A673 (cell line): ENCODE measurements at regions not wholly inside any gene's neighbourhood (a gene's known extent, or its start where the extent isn't known, plus 50 kb on each side); places are given as distances from the start of the nearest gene placed in this dataset.

Source experiments
- BruUV-seq: library from RNA; stranded (reverse); fragments of 400-500 nt; replicated peaks from 2 replicates; lab custom pipeline; 2021; lab: Mats Ljungman, UMichigan
- CTCF ChIA-PET: fragments of 300-600 bp; sonication (Branson Sonifier 250); formaldehyde crosslinking; loops from one replicate; lab custom pipeline; 2022; ENCODE audit warnings: antibody characterized with exemption; lab: Charles Lee
- POLR2A ChIA-PET: fragments of 300-600 bp; sonication (Branson Sonifier 250); formaldehyde crosslinking; loops from one replicate; lab custom pipeline; 2022; ENCODE audit warnings: antibody characterized with exemption; ENCODE audit not compliant: low non-redundant PET; lab: Charles Lee
- DNase-seq: peaks from one replicate; pipeline ENCODE4 v3.0.0-alpha.2; 2015; ENCODE audit warnings: low spot score
- H3K27ac ChIP-seq: fragments of 200-600 bp; sonication (generic); 2 replicates; pipeline ENCODE4 v1.5.1; 2016; ENCODE audit warnings: mixed run types, low read depth, mild to moderate bottlenecking, mixed read lengths, antibody characterized with exemption, low read length; ENCODE audit not compliant: poor library complexity, severe bottlenecking
- H3K27me3 ChIP-seq: fragments of 200-600 bp; sonication (generic); replicated peaks from 2 replicates; pipeline ENCODE4 v1.6.1; 2017; ENCODE audit warnings: mixed run types, low read depth, mild to moderate bottlenecking, mixed read lengths, antibody characterized with exemption, low read length; ENCODE audit not compliant: insufficient read depth, poor library complexity
- H3K36me3 ChIP-seq: fragments of 200-600 bp; sonication (generic); 2 replicates; pipeline ENCODE4 v1.6.1; 2016; ENCODE audit warnings: mixed run types, mild to moderate bottlenecking, mixed read lengths, antibody characterized with exemption, low read length; ENCODE audit not compliant: insufficient read depth, poor library complexity, severe bottlenecking
- H3K4me1 ChIP-seq: fragments of 200-600 bp; sonication (generic); 2 replicates; pipeline ENCODE4 v1.6.1; 2017; ENCODE audit warnings: mixed run types, mild to moderate bottlenecking, mixed read lengths, antibody characterized with exemption, low read length; ENCODE audit not compliant: insufficient read depth, poor library complexity, severe bottlenecking
- H3K4me3 ChIP-seq: fragments of 200-600 bp; sonication (generic); 2 replicates; pipeline ENCODE4 v1.5.1; 2016; ENCODE audit warnings: low read depth, mixed run types, mild to moderate bottlenecking, mixed read lengths, low read length; ENCODE audit not compliant: poor library complexity, severe bottlenecking
- H3K9me3 ChIP-seq: fragments of 200-600 bp; sonication (generic); 2 replicates; pipeline ENCODE4 v1.6.1; 2016; ENCODE audit warnings: mixed run types, low read depth, mild to moderate bottlenecking, mixed read lengths, antibody characterized with exemption, low read length; ENCODE audit not compliant: poor library complexity, severe bottlenecking
- CTCF ChIP-seq: fragments of 300-800, 200-600 bp; sonication (generic); conservative IDR thresholded peaks from 2 replicates; pipeline ENCODE4 v1.5.1; 2017; ENCODE audit warnings: low read depth, mild to moderate bottlenecking, antibody characterized with exemption, low read length, moderate library complexity, mixed read lengths
- EZH2 ChIP-seq: fragments of 200-600 bp; sonication (generic); IDR thresholded peaks from 2 replicates; pipeline ENCODE4 v1.6.1; 2017; ENCODE audit warnings: borderline replicate concordance, low read depth, mild to moderate bottlenecking, mixed read lengths, antibody characterized with exemption, low read length; ENCODE audit not compliant: poor library complexity, severe bottlenecking
- intact Hi-C: fragments of 100-400 bp; cut with micrococcal nuclease; formaldehyde crosslinking; loops from one replicate; pipeline ENCODE4 v1.10.0; 2022; ENCODE audit not compliant: unreplicated experiment

GRCh38 chr7:41633690-41634089 is 69.2 kb downstream of the INHBA start:
- CTCF ChIA-PET, result no interaction called here
- intact Hi-C loops, result no loop called here
- no peak overlapping the region for H3K4me3 ChIP-seq
- no TSS peak for BruUV-seq
- TF ChIP-seq CTCF, result no peak
- TF ChIP-seq EZH2, result no peak
- no peaks in the 10 kb centered on the region for H3K9me3 ChIP-seq
- no peak for DNase-seq
- no peaks in the 10 kb centered on the region for H3K36me3 ChIP-seq
- no peaks in the 10 kb centered on the region for H3K4me1 ChIP-seq
- POLR2A ChIA-PET, result no interaction called here
- H3K27me3 ChIP-seq, result no peaks in the 10 kb centered on the region
- H3K27ac ChIP-seq, result no peak overlapping the region

GRCh38 chr7:41630741-41631140 is 72.1 kb downstream of the INHBA start:
- CTCF ChIA-PET, result no interaction called here
- no peaks in the 10 kb centered on the region for H3K4me1 ChIP-seq
- H3K27ac ChIP-seq, result no peak overlapping the region
- no peaks in the 10 kb centered on the region for H3K36me3 ChIP-seq
- H3K9me3 ChIP-seq, result no peaks in the 10 kb centered on the region
- intact Hi-C loops, result no loop called here
- POLR2A ChIA-PET, result no interaction called here
- no TSS peak for BruUV-seq
- no peak overlapping the region for H3K4me3 ChIP-seq
- DNase-seq, result no peak
- TF ChIP-seq CTCF (no peak), EZH2 (no peak)
- no peaks in the 10 kb centered on the region for H3K27me3 ChIP-seq

GRCh38 chr7:41629711-41630111 is 73.2 kb downstream of the INHBA start:
- ChIA-PET POLR2A (no interaction called here), CTCF (no interaction called here)
- no TSS peak for BruUV-seq
- no peak for TF ChIP-seq CTCF
- no peak for TF ChIP-seq EZH2
- Histone ChIP-seq H3K9me3 (no peaks in the 10 kb centered on the region), H3K4me3 (no peak overlapping the region), H3K36me3 (no peaks in the 10 kb centered on the region), H3K4me1 (no peaks in the 10 kb centered on the region), H3K27me3 (no peaks in the 10 kb centered on the region), H3K27ac (no peak overlapping the region)
- intact Hi-C loops, result no loop called here
- no peak for DNase-seq
